Stimulated activated CD4-positive, alpha-beta T cell treated with anti-CD3 and anti-CD28 coated beads, TNF-alpha, amount 100 ng/mL, for 1 hour (primary cell): ENCODE measurements at regions not wholly inside any gene's neighbourhood (a gene's known extent, or its start where the extent isn't known, plus 50 kb on each side); places are given as distances from the start of the nearest gene placed in this dataset.

ENCODE experiments used
- DNase-seq, 3 donors: peaks; one replicate each; pipeline ENCODE4 v3.0.0-alpha.2; 2020; ENCODE audit warnings: low read depth in 3 of 3, low spot score in 1 of 3

- no peak for DNase-seq
Observed at GRCh38 chr12:128056136-128056801, 210.7 kb upstream of the TMEM132C start.

GRCh38 chr12:128057586-128057985 lies 209.4 kb upstream of the TMEM132C start:
- no peak for DNase-seq

GRCh38 chr12:128059621-128060370 lies 207.2 kb upstream of the TMEM132C start:
- DNase-seq = no peak

GRCh38 chr12:128068211-128068610 lies 198.8 kb upstream of the TMEM132C start:
- DNase-seq = no peak

GRCh38 chr12:128069359-128069997 lies 197.5 kb upstream of the TMEM132C start:
- DNase-seq = no peak

- no peak for DNase-seq
Observed at GRCh38 chr12:128073937-128074336, 193.0 kb upstream of the TMEM132C start.

- DNase-seq = no peak
Observed at GRCh38 chr12:128075332-128075731, 191.6 kb upstream of the TMEM132C start.

- DNase-seq = no peak
Observed at GRCh38 chr12:128076188-128076587, 190.8 kb upstream of the TMEM132C start.

GRCh38 chr12:128077211-128077916 lies 189.6 kb upstream of the TMEM132C start:
- DNase-seq = no peak

GRCh38 chr12:128077917-128078298 lies 189.1 kb upstream of the TMEM132C start:
- DNase-seq = no peak

GRCh38 chr12:128078301-128078971 lies 188.5 kb upstream of the TMEM132C start:
- no peak for DNase-seq

GRCh38 chr12:128079446-128079845 lies 187.5 kb upstream of the TMEM132C start:
- no peak for DNase-seq

GRCh38 chr12:128083132-128083729 lies 183.7 kb upstream of the TMEM132C start:
- DNase-seq = no peak

- no peak for DNase-seq
Observed at GRCh38 chr12:128088926-128089325, 178.0 kb upstream of the TMEM132C start.

- no peak for DNase-seq
Observed at GRCh38 chr12:128089961-128090360, 177.0 kb upstream of the TMEM132C start.

GRCh38 chr12:128091101-128091720 lies 175.8 kb upstream of the TMEM132C start:
- no peak for DNase-seq

- DNase-seq = no peak
Observed at GRCh38 chr12:128091951-128092382, 175.0 kb upstream of the TMEM132C start.

- DNase-seq = no peak
Observed at GRCh38 chr12:128098730-128099129, 168.2 kb upstream of the TMEM132C start.

GRCh38 chr12:128103152-128103551 lies 163.8 kb upstream of the TMEM132C start:
- no peak for DNase-seq

GRCh38 chr12:128109236-128109635 lies 157.7 kb upstream of the TMEM132C start:
- no peak for DNase-seq
